CD14-positive monocyte (primary cell): ENCODE measurements at regions not wholly inside any gene's neighbourhood (a gene's known extent, or its start where the extent isn't known, plus 50 kb on each side); places are given as distances from the start of the nearest gene placed in this dataset.

Source experiments
- DNase-seq, 3 donors: peaks; one replicate each; pipeline ENCODE4 v3.0.0-alpha.2; 2011 to 2022
- H2AFZ ChIP-seq: 2 replicates; pipeline ENCODE4 v1.6.0; 2012; ENCODE audit warnings: mild to moderate bottlenecking, low read depth, low read length, inconsistent platforms; ENCODE audit not compliant: insufficient read depth, poor library complexity, severe bottlenecking
- H3K27ac ChIP-seq, 2 donors: 1 replicate in 1 of 2; 2 replicates in 1 of 2; pipeline ENCODE4 v1.5.1; 2012 to 2013; ENCODE audit warnings: low read length in 2 of 2, control low read depth in 1 of 2, inconsistent platforms in 1 of 2, low read depth in 1 of 2, mild to moderate bottlenecking in 1 of 2
- H3K27me3 ChIP-seq, 2 donors: one replicate each; pipeline versions ENCODE4 v1.6.0 to v1.6.1; 2011 to 2013; ENCODE audit warnings: low read length in 2 of 2; ENCODE audit not compliant: control insufficient read depth in 2 of 2, insufficient read depth in 2 of 2
- H3K36me3 ChIP-seq, 2 donors: replicated peaks in 1 of 2; 1 replicate in 1 of 2; 2 replicates in 1 of 2; pipeline versions ENCODE4 v1.5.1 to v1.6.1; 2012 to 2013; ENCODE audit warnings: low read length in 2 of 2, control low read depth in 1 of 2, inconsistent platforms in 1 of 2, mild to moderate bottlenecking in 1 of 2; ENCODE audit not compliant: insufficient read depth in 2 of 2, control insufficient read depth in 1 of 2
- H3K4me1 ChIP-seq, 2 donors: 1 replicate in 1 of 2; 2 replicates in 1 of 2; pipeline versions ENCODE4 v1.5.1 to v1.6.1; 2012 to 2013; ENCODE audit warnings: low read length in 2 of 2, control low read depth in 1 of 2, inconsistent platforms in 1 of 2, mild to moderate bottlenecking in 1 of 2, moderate library complexity in 1 of 2; ENCODE audit not compliant: insufficient read depth in 2 of 2, control insufficient read depth in 1 of 2
- H3K4me2 ChIP-seq: replicated peaks from 2 replicates; pipeline ENCODE3; 2012; ENCODE audit warnings: low read length, moderate library complexity, mild to moderate bottlenecking; ENCODE audit not compliant: poor library complexity, severe bottlenecking; ENCODE audit errors: extremely low read depth
- H3K4me3 ChIP-seq, 3 experiments: fragments of 200-600 bp in 1 of 3; sonication (generic) in 1 of 3; replicated peaks in 1 of 3; 1 replicate in 2 of 3; 2 replicates in 1 of 3; pipeline ENCODE4 v1.5.1; 2011 to 2013; ENCODE audit warnings: low read length in 3 of 3, mild to moderate bottlenecking in 3 of 3, control low read depth in 2 of 3, low read depth in 2 of 3, inconsistent platforms in 1 of 3, moderate library complexity in 1 of 3
- H3K79me2 ChIP-seq: 2 replicates; pipeline ENCODE4 v1.6.0; 2012; ENCODE audit warnings: mild to moderate bottlenecking, control low read depth, inconsistent platforms, low read length, moderate library complexity; ENCODE audit not compliant: insufficient read depth
- H3K9ac ChIP-seq: 2 replicates; pipeline ENCODE4 v1.6.0; 2017; ENCODE audit warnings: low read length, mild to moderate bottlenecking; ENCODE audit not compliant: insufficient read depth, poor library complexity, severe bottlenecking
- H3K9me3 ChIP-seq, 2 donors: replicated peaks in 1 of 2; 1 replicate in 1 of 2; 2 replicates in 1 of 2; pipeline versions ENCODE4 v1.5.1 to v1.6.1; 2012 to 2013; ENCODE audit warnings: low read length in 2 of 2, control low read depth in 1 of 2; ENCODE audit not compliant: control insufficient read depth in 1 of 2, insufficient read depth in 1 of 2
- H4K20me1 ChIP-seq: 2 replicates; pipeline ENCODE4 v1.6.0; 2012; ENCODE audit warnings: mild to moderate bottlenecking, low read length, control low read depth, moderate library complexity; ENCODE audit not compliant: insufficient read depth
- H3K27ac Mint-ChIP-seq, 7 donors: one replicate each; pipeline ENCODE4 v1.8.0; 2020; ENCODE audit warnings: mild to moderate bottlenecking in 7 of 7, mixed read lengths in 7 of 7, moderate library complexity in 6 of 7, inconsistent platforms in 2 of 7
- H3K27me3 Mint-ChIP-seq, 3 donors: one replicate each; pipeline ENCODE4 v1.8.0; 2021 to 2022; ENCODE audit warnings: low read depth in 3 of 3, mild to moderate bottlenecking in 3 of 3, mixed read lengths in 3 of 3, moderate library complexity in 3 of 3, inconsistent platforms in 1 of 3
- H3K36me3 Mint-ChIP-seq, 2 donors: one replicate each; pipeline ENCODE4 v1.8.0; 2020; ENCODE audit warnings: mixed read lengths in 2 of 2, inconsistent platforms in 1 of 2, mild to moderate bottlenecking in 1 of 2
- H3K4me1 Mint-ChIP-seq: one replicate; pipeline ENCODE4 v1.8.0; 2020; ENCODE audit warnings: mild to moderate bottlenecking, mixed read lengths
- H3K4me3 Mint-ChIP-seq, 2 donors: one replicate each; pipeline ENCODE4 v1.8.0; 2020; ENCODE audit warnings: mild to moderate bottlenecking in 2 of 2, mixed read lengths in 2 of 2, moderate library complexity in 1 of 2
- H3K9me3 Mint-ChIP-seq, 7 donors: one replicate each; pipeline ENCODE4 v1.8.0; 2020 to 2022; ENCODE audit warnings: mixed read lengths in 7 of 7, mild to moderate bottlenecking in 6 of 7, moderate library complexity in 6 of 7, inconsistent platforms in 2 of 7
- WGBS: methylation state at CpG from one replicate; pipeline ENCODE4 v1.1.5; 2013; ENCODE audit warnings: missing lambda C conversion rate; ENCODE audit not compliant: insufficient coverage; 5-methylcytosine and 5-hydroxymethylcytosine counted together
- intact Hi-C, 2 donors: fragments of 100-400 bp; cut with micrococcal nuclease; formaldehyde crosslinking; loops; one replicate each; pipeline versions ENCODE4 v1.15.0 to v1.15.1; 2023
- TF ChIP-seq, protein P1 (sequence below): fragments of 200-600 bp; IDR thresholded peaks from one replicate; pipeline ENCODE4 v1.8.0; 2022; ENCODE audit warnings: antibody characterized with exemption, mild to moderate bottlenecking

DNA sequence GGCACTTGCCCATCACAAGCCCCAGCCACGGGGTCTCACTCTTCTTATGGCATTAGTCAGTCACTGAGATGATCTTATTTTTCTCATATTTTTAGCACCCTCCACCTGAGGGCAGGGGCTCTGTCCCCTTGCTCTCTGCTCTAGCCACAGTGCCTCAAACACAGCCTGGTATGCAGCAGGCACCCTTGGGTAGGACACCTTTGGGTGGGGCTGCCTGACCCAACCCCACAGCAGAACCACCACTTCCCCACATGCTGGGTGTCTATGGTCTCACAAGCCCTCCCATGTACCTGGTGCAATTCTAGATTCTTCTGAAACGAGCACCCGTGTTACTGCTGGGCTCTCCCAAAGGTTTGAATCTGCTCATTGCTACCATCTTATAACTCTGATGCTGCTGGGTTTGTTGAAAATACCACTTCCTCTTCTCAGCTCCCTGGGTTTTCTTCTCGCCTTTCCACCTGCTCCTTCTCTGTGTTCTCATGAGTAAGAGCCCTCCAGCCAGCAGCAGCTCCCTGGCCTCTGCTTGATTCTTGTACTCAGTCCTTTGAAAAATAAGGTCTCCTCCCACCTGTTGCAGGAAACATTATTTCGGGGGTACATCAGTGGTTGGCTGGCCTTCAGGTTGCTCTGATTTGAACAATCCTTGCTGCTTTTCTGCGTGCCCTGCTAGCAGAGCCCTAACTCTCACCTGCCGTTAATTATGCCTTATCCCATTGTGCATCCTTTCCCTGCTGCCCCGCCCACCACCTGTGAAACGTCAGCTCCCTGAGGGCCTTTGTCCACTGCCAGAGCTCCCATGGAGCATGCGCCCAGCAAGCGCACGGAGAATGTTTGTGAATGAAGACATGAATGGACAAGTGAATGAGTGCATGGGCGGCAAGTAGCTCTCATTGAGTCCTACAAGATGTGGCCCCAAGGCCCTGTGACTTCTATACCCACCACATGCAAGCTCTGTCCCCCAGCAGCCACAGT is 1181.6 kb downstream of the TBC1D22A start:
- H3K4me1 ChIP-seq, result no peaks in the 10 kb centered on the region
- no peak overlapping the region for H3K4me3 ChIP-seq
- no peak overlapping the region for H3K9ac ChIP-seq
- no peak for DNase-seq
- H3K79me2 ChIP-seq, result no peaks in the 10 kb centered on the region
- Mint-ChIP-seq H3K9me3 (peaks cover 2 to 18% (median 10%) of the 10 kb centered on the region in 7 donors), H3K36me3 (no peaks in the 10 kb centered on the region), H3K4me1 (peaks cover 3% of the 10 kb centered on the region), H3K27me3 (peaks cover 2 to 6% (median 2%) of the 10 kb centered on the region in 3 donors), H3K27ac (peak overlapping the region in 1 of 7 donors; percentile 41), H3K4me3 (no peak overlapping the region)
- no peak overlapping the region for H3K27ac ChIP-seq
- no peaks in the 10 kb centered on the region for H3K36me3 ChIP-seq
- TF ChIP-seq, protein P1, sequence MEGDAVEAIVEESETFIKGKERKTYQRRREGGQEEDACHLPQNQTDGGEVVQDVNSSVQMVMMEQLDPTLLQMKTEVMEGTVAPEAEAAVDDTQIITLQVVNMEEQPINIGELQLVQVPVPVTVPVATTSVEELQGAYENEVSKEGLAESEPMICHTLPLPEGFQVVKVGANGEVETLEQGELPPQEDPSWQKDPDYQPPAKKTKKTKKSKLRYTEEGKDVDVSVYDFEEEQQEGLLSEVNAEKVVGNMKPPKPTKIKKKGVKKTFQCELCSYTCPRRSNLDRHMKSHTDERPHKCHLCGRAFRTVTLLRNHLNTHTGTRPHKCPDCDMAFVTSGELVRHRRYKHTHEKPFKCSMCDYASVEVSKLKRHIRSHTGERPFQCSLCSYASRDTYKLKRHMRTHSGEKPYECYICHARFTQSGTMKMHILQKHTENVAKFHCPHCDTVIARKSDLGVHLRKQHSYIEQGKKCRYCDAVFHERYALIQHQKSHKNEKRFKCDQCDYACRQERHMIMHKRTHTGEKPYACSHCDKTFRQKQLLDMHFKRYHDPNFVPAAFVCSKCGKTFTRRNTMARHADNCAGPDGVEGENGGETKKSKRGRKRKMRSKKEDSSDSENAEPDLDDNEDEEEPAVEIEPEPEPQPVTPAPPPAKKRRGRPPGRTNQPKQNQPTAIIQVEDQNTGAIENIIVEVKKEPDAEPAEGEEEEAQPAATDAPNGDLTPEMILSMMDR, result no peak
- no peak overlapping the region for H2AFZ ChIP-seq
- WGBS, result 60% methylated on average over 6 of the region's 13 CpGs
- no peaks in the 10 kb centered on the region for H4K20me1 ChIP-seq
- H3K4me2 ChIP-seq, result no peak overlapping the region
- H3K9me3 ChIP-seq, result peaks cover 6 to 10% of the 10 kb centered on the region in 2 donors
- H3K27me3 ChIP-seq, result no peaks in the 10 kb centered on the region
- intact Hi-C loops, result no loop called here

DNA sequence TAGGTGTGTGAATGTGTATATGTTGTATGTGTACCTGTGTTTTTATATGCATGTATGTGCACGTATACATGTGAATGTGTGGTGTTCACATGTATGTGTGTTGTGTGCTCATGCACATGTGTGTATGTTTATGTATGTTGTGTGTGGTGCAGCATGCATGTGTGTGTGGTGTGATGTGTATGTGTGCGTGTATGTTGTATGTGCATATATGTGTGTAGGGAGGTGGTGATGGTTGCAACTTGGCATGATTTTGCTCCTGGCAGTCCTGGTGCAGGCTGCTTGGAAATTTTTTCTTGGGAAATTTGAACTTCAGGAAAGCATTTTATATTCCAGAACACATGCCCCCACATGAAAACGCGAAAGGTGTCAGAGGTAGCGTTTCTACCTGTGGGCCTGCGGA is 1177.8 kb downstream of the TBC1D22A start:
- no peak for DNase-seq
- H3K36me3 Mint-ChIP-seq, result no peaks in the 10 kb centered on the region
- H3K4me3 Mint-ChIP-seq, result no peak overlapping the region
- no peaks in the 10 kb centered on the region for H3K79me2 ChIP-seq
- WGBS, result 95% methylated on average over 6 of the region's 6 CpGs
- no peak overlapping the region for H3K4me2 ChIP-seq
- TF ChIP-seq, protein P1, result no peak
- H3K27me3 ChIP-seq, result no peaks in the 10 kb centered on the region
- H3K27ac ChIP-seq, result no peak overlapping the region
- peaks cover 11 to 28% (median 17%) of the 10 kb centered on the region in 7 donors for H3K9me3 Mint-ChIP-seq
- peaks cover 6 to 17% of the 10 kb centered on the region in 2 donors for H3K9me3 ChIP-seq
- H3K27me3 Mint-ChIP-seq, result peaks cover 2 to 6% (median 2%) of the 10 kb centered on the region in 3 donors
- peaks cover 3% of the 10 kb centered on the region for H3K4me1 Mint-ChIP-seq
- no peaks in the 10 kb centered on the region for H3K36me3 ChIP-seq
- H3K27ac Mint-ChIP-seq, result no peak overlapping the region
- H4K20me1 ChIP-seq, result no peaks in the 10 kb centered on the region
- no peak overlapping the region for H3K9ac ChIP-seq
- H3K4me3 ChIP-seq, result no peak overlapping the region
- H3K4me1 ChIP-seq, result no peaks in the 10 kb centered on the region
- H2AFZ ChIP-seq, result no peak overlapping the region
- intact Hi-C loops, result no loop called here
